CMK (cell line): ENCODE measurements at regions not wholly inside any gene's neighbourhood (a gene's known extent, or its start where the extent isn't known, plus 50 kb on each side); places are given as distances from the start of the nearest gene placed in this dataset.

Source experiments
- DNase-seq: peaks from one replicate; pipeline ENCODE4 v3.0.0-alpha.2; 2010; ENCODE audit warnings: low read depth

GRCh38 chr2:56615760-56616159 is 432.0 kb downstream of the CCDC85A start:
- DNase-seq = no peak

- no peak for DNase-seq
These were observed 440.4 kb downstream of the CCDC85A start for GRCh38 chr2:56624181-56624580.

- no peak for DNase-seq
These were observed 443.1 kb downstream of the CCDC85A start for GRCh38 chr2:56626927-56627326.

- no peak for DNase-seq
These were observed 446.5 kb downstream of the CCDC85A start for GRCh38 chr2:56630286-56630685.

- DNase-seq = no peak
These were observed 464.2 kb downstream of the CCDC85A start for GRCh38 chr2:56647997-56648396.

GRCh38 chr2:56648802-56649201 is 465.0 kb downstream of the CCDC85A start:
- no peak for DNase-seq

- no peak for DNase-seq
These were observed 471.1 kb downstream of the CCDC85A start for GRCh38 chr2:56654936-56655335.

GRCh38 chr2:56656826-56657225 is 473.0 kb downstream of the CCDC85A start:
- DNase-seq = no peak

- no peak for DNase-seq
These were observed 483.0 kb downstream of the CCDC85A start for GRCh38 chr2:56666777-56667176.

- no peak for DNase-seq
These were observed 488.3 kb downstream of the CCDC85A start for GRCh38 chr2:56671973-56672569.

- DNase-seq = no peak
These were observed 490.3 kb downstream of the CCDC85A start for GRCh38 chr2:56674084-56674483.

GRCh38 chr2:56676966-56677365 is 493.2 kb downstream of the CCDC85A start:
- no peak for DNase-seq

- no peak for DNase-seq
These were observed 497.3 kb downstream of the CCDC85A start for GRCh38 chr2:56680971-56681631.

GRCh38 chr2:56681659-56682396 is 498.0 kb downstream of the CCDC85A start:
- DNase-seq = no peak

GRCh38 chr2:56682397-56682760 is 498.6 kb downstream of the CCDC85A start:
- DNase-seq = no peak

GRCh38 chr2:56684327-56684726 is 500.5 kb downstream of the CCDC85A start:
- DNase-seq = no peak

- no peak for DNase-seq
These were observed 501.4 kb downstream of the CCDC85A start for GRCh38 chr2:56685205-56685604.

GRCh38 chr2:56687169-56687568 is 503.4 kb downstream of the CCDC85A start:
- no peak for DNase-seq

- no peak for DNase-seq
These were observed 504.9 kb downstream of the CCDC85A start for GRCh38 chr2:56688661-56689060.

- no peak for DNase-seq
These were observed 509.7 kb downstream of the CCDC85A start for GRCh38 chr2:56693501-56693900.

- no peak for DNase-seq
These were observed 519.2 kb downstream of the CCDC85A start for GRCh38 chr2:56703001-56703400.

GRCh38 chr2:56705713-56706112 is 521.9 kb downstream of the CCDC85A start:
- no peak for DNase-seq

- DNase-seq = no peak
These were observed 523.4 kb downstream of the CCDC85A start for GRCh38 chr2:56707218-56707617.
